Hepatocyte (in vitro differentiated cells): ENCODE measurements at regions not wholly inside any gene's neighbourhood (a gene's known extent, or its start where the extent isn't known, plus 50 kb on each side); places are given as distances from the start of the nearest gene placed in this dataset.

Source experiments
- CTCF ChIP-seq: fragments of 200-600 bp; sonication (generic); IDR thresholded peaks from 2 replicates; pipeline ENCODE4 v1.5.1; 2016; ENCODE audit warnings: antibody characterized with exemption, mild to moderate bottlenecking; ENCODE audit not compliant: poor library complexity
- EZH2phosphoT487 ChIP-seq: fragments of 200-600 bp; sonication (generic); IDR thresholded peaks from one replicate; pipeline ENCODE4 v1.6.1; 2018; ENCODE audit warnings: antibody characterized with exemption, mild to moderate bottlenecking, low read depth, moderate library complexity; ENCODE audit not compliant: unreplicated experiment, severe bottlenecking

- no peak for TF ChIP-seq CTCF
- no peak for TF ChIP-seq EZH2phosphoT487
These were observed 308.3 kb downstream of the TSN start for GRCh38 chr2:122063716-122064115.
